Medulla oblongata (tissue), 1 donor: ENCODE measurements at regions not wholly inside any gene's neighbourhood (a gene's known extent, or its start where the extent isn't known, plus 50 kb on each side); places are given as distances from the start of the nearest gene placed in this dataset.
"Not testable (repeated sequence)": the region's sequence is repeated elsewhere in the genome, so short reads cannot be mapped to it uniquely, and the experiment has no call there.

Source experiments
- DNase-seq: peaks from one replicate; pipeline ENCODE4 v3.0.0-alpha.2; 2015; ENCODE audit errors: extremely low spot score

DNA sequence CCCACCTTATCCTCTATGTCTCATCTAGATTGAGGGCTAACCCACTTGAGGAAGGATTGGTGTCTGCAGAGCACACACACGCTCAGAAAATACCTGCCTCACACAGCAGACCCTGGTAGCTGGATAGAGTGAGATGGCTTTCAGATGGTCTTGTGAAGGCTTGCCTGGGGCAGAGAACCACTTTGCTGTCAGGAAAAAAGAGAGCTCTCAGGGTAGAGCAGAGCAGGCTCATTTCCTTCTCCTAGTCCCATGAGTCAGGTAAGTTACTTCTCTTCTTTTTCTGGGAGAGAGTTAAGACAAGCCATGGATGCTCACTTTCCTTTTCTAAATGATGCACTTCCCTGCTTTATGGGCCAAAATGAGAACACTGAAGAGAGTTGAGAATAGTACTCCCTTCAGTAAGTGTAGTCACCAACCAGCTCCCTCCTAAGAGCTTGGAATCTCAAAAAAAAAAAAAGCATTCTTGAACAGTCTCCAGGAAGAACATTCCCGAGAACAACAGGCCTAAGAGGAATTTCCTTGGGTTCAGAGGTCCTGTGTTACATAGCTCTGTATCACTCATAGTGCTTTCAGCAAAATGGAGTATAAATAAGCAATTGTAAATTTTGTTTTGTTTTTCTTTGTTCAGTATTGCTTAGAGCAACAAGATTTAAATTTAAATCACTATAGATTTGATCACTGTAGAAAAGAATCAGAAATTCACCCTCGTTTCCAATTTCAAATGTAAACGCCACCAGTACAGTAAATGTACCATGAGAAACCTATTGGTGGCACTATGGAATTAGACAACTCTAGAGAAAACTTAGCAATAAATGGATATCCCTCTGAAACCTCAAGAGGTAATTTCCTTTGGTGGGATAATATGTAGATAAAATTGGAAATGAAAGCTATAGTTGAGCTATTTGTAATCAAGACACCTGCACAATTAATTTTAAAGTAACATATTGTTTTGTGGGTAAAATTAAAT is 530.3 kb downstream of the RFPL4B start:
- DNase-seq, result peak; percentile 24

DNA sequence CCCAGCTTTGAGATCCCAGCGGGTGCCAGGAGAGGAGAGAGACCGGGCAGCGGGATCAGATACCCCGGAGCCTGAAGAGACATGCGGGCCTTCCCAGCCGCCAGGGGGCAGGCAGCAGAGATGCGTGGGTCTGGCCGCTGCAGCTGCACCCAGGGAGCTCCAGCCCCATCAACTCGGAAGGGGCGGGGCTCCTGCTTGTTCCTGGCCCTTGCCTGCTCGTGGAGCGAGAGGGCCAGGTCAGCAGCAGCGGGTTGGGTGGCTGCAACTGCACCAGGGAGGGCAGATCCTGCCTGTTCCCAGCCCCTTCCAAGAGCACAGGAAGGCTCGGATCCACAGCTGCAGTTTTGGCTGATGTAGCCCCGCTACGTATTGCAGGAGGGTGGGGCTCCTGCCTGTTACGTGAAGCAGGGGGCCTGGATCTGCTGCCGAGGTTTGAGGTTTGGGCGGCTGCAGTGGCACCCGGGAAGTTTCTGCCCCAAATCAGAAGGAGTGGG is 532.8 kb downstream of the RFPL4B start:
- peak; percentile 32 for DNase-seq

DNA sequence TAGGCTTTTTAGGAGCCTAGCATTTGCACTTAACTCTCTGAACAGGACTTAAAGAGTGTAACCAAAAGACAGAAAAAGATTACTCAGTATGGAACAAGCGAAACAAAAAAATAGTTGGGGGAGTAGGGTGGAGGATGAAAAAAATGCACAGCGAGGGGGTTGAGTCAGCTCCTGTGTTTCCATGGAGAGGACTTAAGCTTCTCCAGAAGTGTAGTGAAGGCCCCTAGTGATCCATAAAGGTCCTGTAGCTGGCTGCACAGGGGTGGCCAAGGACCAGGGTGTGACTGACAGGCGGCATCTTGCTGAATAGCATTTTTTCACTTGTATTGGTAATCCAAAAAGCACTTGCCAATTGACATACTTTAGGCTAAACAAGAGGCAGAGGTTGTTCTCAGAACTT is 533.9 kb downstream of the RFPL4B start:
- DNase-seq, result no peak

DNA sequence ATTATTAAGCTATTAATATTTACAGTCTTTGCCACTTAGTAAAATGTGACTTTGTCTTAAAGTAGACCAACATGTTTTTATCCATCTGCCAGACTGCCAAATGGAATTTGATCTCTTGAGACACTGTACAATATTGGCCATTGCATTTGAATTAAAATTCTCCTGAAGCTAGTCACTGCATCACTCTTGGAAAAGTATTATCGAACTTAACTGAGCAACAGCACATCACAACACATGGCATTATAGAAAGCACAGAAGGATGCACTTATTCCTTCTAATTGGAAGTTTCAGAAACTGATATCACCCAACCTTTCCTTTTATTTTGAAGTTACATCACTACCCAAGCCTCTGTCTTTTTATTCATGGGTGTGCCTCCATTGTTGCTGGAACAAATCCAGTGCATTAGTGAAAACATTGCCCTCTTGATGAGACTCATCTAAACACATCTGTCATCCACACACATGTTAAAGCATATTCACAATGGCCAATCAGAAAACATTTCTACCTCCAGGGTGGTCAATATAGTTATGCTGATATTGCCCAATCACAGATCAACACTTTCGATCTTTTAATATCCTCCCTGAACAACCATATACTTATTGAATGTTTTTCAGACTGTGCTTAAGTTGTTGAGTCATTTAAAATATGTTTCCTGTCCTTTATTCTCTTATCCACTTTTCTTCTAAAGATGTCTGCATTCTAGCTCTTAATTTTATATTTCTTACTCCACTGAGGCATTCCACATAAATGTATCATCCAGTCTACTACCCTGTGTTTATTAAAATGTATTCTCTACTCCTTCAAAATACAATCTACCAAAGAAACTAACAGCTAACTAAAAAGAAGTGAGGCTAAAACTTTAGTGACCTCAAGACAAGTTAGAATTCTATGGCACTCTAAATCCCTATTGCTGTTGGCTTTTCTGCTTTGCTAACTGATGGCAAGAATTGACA is 535.0 kb downstream of the RFPL4B start:
- no peak for DNase-seq

DNA sequence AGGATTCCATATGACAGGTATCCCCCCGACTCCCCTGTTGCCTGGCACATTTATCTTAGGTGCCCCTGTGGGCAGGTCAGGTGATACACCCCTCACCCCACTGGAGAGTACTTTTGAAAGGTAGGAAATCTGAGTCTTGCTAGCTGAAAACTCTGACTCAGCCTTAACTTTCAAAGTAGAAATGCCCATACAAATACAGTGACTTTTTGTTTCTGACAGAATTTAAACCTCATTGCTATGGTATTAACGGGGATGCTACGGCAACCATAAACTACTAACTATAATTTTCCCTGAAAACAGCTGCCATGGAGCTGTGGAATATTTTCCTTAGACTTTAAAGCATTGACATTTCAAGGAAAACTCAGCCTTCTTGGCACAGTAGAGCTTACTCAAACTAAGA is 536.0 kb downstream of the RFPL4B start:
- DNase-seq, result no peak

DNA sequence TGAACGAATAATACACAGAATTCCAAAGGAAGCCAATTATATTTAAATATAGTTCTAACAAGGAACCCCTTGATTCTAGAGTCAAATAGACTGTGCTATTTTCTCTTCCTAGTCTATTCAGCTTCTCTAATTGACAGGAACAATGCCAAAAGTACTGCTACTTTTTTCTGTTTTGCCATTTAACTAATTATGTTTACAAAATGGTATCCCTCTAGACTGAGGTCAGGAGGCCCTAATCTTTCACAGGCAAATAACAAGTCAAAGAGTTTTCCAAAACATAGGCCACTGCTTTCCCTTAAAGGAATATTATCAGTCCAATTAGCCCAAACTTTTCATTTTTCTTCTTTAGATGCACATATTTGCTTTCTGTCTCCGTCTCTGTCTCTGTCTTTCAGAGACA is 539.3 kb downstream of the RFPL4B start:
- DNase-seq, result no peak

DNA sequence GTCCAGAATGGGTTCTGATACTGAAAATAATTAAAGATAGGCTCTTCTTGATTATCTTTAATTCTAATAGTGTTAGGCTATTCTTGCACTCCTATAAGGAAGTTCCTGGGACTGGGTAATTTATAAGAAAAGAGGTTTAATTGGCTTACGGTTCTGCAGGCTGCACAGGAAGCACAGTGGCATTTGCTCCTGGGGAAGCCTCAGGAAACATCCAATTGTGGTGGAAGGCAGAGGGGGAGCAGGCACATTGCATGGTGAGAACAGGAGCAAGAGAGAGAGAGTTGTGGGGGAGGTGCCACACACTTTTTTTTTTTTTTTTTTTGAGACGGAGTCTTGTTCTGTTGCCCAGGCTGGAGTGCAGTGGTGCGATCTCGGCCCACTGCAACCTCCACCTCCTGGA is 540.3 kb downstream of the RFPL4B start:
- not testable (repeated sequence) for DNase-seq

DNA sequence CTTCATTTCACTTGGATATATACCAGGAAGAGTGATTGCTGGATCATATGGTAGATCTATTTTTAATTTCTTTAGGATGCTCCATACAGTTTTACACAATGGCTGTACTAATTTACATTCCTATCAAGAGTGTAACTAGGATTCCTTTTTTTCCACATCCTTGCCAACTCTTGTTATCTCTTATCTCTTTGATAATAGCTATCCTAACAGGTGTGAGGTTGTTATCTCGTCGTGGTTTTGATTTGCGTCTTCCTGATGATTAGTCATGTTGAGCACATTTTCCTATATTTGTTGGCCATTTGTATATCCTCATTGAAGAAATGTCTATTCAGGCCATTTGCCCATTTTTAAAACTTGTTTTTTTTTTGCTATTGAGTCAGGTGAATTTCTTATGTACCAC is 552.4 kb downstream of the RFPL4B start:
- DNase-seq, result no peak

DNA sequence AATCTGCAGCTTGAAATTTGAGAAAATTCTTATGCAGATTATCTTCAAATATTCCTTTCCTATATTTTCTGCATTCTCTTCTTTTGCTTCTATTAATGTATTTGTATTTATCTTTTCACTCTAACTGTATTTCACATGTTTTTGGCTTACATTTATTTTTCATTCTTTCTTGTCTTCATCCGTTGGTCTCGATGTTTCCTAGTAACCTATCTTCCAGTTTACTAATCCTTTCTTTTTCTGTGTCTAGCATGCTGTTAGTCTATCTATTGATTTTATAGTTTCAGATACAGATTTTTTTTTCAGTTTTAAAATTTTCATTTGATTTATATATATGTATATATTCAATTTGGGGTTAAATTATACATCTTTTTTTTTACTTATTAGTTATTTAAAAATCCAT is 556.2 kb downstream of the RFPL4B start:
- no peak for DNase-seq

DNA sequence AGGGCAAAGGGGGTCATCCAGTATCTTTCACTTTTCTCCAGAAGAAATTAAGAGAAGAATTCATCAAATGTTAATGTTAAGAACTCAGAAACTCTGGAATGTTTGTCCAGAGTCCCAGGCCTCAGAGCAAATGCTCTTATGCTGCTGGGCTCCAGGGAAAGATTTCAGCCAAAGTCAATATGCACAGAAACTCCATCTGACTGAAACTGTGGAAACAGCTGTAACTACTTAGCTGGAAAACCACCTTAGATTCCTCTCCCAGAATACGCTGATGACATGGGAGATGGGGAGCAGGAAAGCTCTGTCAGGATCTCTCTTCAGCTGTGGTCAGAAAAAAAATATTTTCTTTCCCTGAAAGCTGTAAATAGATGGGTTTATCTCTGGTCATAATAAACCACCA is 559.6 kb downstream of the RFPL4B start:
- peak; percentile 41 for DNase-seq

DNA sequence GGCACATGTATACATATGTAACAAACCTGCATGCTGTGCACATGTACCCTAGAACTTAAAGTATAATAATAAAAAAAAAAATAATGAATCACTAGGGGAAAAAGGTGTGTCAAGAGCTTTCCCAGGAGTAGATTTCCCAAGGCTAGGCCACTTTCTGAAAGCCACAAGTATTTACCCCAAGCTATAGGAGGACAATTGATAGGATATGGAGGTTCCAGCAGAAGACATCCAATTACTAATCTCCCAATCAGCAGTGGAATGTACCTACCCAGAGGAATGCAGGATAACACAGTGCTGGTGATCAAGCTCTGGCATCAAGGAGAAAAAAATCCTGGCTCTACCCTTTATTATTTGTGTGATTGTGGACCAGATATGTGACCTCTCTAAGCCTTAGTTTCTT is 562.7 kb downstream of the RFPL4B start:
- no peak for DNase-seq

DNA sequence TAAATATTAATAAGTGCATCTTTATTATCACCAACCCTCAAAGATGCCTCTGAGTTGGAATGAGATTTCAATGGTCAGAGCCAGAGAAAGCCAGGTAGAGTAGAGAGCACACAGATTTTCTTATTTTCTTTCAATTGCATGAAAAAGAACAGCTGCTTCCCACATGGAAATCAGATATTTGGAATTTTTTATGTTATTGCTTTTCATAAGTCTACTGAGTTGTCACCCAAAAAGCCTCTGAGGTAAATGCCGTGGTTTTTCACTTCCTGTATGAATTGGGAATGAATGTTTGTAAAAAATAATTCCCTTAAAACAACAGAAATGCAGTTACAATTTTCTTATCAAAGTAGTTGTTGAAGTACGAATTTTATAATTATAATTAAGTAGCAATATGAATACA is 563.1 kb downstream of the RFPL4B start:
- DNase-seq, result no peak

DNA sequence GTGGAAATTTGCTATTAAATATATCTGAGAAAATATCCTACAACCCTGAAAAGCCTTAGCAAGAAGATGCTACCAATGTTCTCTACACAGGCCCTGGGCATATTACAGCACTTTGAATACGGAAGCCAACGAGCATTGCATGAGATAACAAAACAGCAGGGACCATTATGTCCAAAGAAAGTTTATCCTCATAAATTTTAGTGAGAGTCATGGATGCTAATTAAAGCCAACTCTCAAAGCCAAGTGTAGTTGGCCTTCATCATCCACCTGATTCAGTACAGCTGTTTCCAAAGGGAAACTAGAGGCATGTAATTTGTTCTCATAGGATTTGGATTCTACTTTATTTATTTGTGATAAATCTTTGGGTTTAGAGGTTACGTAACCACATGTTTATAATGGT is 564.8 kb downstream of the RFPL4B start:
- no peak for DNase-seq

DNA sequence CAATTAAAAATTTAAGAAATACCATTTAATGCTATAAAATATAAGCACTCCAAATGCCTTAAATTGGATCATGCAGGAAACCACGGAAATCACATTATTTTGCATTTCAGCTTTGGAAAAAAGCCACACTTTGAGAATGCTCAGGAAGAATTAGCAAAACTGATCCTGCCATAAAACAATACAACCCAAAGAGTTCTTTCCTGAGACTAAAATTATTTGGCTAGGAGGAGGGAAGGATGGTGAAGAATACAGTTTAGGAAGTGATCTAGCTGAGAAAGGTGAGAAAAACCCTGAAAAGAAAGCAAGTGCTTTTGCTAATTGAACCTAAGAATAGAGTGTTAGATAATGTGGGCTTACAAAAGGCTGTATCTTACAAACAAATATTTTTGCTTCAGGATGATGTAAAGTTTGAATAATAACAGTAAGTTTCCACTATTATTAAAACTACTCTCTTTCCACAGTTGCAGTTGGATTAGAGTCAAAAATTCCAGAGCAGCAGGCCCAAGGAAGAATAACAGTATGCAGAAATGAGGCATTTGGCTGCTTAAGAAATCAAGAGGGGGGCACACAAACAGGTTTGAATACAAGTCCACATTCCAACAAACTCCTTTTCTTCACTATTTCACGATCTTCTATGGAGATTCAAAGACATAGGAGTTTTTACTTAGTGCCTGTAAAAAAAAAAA is 565.4 kb downstream of the RFPL4B start:
- peak; percentile 7 for DNase-seq

DNA sequence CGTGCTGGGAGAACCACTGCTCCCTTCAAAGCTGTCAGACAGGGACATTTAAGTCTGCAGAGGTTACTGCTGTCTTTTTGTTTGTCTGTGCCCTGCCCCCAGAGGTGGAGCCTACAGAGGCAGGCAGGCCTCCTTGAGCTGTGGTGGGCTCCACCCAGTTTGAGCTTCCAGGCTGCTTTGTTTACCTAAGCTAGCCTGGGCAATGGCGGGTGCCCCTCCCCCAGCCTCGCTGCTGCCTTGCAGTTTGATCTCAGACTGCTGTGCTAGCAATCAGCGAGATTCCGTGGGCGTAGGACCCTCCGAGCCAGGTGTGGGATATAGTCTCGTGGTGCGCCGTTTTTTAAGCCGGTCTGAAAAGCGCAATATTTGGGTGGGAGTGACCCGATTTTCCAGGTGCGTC is 572.6 kb downstream of the RFPL4B start:
- DNase-seq, result not testable (repeated sequence)

DNA sequence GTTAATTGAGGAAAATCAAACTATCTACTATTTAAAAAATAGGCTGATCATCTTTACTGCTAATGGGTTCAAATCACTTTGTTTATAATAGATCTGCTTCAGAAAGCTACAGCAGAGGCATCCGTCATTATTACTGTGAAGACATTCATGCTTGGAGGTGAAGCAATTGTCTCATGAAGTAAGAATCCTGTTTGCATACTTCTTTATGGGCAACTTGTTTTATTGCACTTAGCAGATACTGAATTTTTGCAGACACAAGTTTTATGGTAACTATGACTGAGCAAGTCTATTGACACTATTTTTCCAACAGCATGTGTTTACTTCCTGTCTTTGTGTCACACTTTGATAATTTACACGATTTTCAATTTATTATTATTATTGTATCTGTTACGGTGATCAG is 573.9 kb downstream of the RFPL4B start:
- DNase-seq, result no peak

DNA sequence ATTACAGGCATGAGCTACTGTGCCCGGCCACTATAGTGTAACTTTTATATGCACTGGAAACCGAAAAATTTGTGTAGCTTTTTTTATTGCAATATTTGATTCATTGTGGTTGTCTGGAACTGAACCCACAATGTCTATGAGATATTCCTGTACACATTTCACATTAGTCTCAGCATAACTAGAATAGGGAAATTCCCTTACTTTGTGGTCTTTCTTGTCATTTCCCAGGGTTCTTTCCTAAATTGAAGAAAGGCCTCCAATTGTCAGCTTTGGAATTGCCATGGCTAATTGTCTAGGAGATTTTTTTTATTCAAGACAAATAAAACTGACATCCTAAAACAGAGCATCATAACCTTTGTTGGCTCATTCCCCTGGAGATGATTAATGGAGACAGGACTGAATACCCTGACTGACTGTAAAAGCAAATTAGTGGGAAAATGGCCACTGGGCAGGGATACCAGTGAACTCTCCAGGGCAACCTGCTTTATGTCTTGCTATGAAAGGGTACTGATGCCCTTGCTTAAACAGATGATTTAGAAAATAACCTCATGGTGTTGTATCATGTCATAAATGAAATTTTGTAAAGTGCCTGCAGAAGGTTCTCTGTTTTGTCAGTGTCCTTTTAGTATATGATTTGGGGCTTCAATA is 576.9 kb downstream of the RFPL4B start:
- no peak for DNase-seq

DNA sequence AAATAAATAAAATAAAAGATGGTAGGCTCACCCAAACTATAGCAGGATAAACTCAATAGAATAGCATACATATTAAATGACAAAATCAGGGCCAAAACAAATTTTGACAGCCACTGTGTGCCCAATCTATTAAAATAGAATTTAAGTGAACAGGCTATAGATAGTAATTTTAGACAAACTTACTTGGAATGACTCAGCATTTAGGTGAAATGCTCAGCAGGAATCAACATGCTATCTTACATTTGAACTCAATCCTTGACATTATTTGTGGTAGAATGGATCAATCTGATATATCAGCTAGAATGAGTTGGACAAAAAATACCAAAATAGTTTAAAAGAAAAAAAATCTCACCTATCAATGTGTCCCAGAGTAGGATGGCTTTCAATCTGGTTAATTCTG is 578.6 kb downstream of the RFPL4B start:
- no peak for DNase-seq

DNA sequence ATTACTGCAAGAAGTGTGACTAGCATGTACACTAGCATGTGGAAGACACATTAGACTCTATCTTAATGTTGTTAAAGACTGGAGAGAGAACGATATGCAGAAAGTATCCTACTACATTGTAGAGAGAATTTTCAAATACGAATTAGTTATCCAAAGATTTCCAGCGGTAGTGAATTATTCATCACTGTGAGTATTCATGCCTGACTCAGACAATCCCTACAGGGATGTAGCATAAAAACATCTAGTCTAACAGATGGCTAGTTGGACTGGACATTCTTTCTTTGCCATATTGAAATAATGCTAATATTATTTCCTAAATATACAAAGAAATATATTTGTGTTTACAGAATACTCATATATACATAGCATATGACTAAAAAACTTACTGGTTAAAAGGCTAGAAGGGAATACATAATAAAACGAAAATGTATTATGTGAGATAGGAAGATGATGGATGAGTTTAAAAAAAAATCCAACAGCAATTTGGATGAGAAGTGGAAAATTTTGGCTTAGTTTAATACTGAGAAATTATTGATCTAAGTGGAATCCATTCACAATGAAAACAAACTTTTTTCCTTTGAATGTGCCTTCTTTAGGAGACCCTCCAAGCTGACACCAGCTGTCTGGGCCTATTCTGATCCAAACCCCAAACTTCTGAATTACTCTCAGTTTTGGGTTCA is 580.7 kb downstream of the RFPL4B start:
- DNase-seq, result no peak

DNA sequence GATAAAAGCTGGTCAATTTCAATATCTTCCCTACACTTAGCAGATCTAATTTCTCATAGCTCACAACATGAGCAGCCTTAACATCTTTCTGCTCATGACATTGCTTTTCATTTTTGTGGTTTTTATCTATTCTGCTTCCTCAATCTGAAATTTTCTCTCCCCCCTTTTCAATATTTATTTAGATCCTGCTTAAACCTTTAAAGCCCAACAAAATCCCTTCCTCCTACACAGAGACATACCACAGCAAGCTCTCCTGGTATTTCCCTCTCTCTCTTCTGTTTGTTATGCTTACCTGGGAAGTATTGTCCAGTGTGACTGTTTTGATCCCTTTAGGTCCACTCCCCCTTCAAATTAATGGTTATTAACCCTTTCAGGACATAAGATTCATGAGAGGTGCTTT is 582.5 kb downstream of the RFPL4B start:
- no peak for DNase-seq

DNA sequence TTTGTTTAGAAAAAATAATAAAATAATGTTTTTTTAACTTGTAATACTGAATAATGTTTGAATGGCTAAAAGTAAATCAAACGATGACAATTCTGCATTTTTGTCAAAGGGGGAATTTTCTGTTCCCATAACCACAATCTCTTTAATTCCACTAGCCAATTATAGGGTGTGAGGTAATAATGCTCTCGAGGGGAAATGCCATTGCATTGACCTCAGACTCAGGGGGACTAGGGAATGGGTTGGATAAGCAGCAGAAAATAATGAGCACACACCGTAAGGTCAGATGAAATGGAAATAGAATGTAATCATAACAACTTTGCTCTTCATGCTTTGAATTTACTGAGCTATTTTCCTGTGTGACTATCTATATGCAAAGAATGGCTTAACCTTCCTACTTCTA is 584.7 kb downstream of the RFPL4B start:
- no peak for DNase-seq
